IgD-negative memory B cell (primary cell): ENCODE measurements at regions not wholly inside any gene's neighbourhood (a gene's known extent, or its start where the extent isn't known, plus 50 kb on each side); places are given as distances from the start of the nearest gene placed in this dataset.
"Not testable (repeated sequence)": the region's sequence is repeated elsewhere in the genome, so short reads cannot be mapped to it uniquely, and the experiment has no call there.

Experiments used
- H3K27ac Mint-ChIP-seq, 3 donors: one replicate each; pipeline ENCODE4 v1.8.0; 2020 to 2022; ENCODE audit warnings: mild to moderate bottlenecking in 3 of 3, mixed read lengths in 3 of 3, moderate library complexity in 1 of 3
- H3K27me3 Mint-ChIP-seq: one replicate; pipeline ENCODE4 v1.8.0; 2021; ENCODE audit warnings: mixed read lengths
- H3K36me3 Mint-ChIP-seq: one replicate; pipeline ENCODE4 v1.8.0; 2020; ENCODE audit warnings: mild to moderate bottlenecking, mixed read lengths
- H3K4me1 Mint-ChIP-seq, 3 donors: one replicate each; pipeline ENCODE4 v1.8.0; 2020 to 2022; ENCODE audit warnings: mixed read lengths in 3 of 3, mild to moderate bottlenecking in 1 of 3
- H3K4me3 Mint-ChIP-seq, 4 donors: one replicate each; pipeline ENCODE4 v1.8.0; 2020 to 2022; ENCODE audit warnings: mild to moderate bottlenecking in 4 of 4, mixed read lengths in 4 of 4, moderate library complexity in 3 of 4
- H3K9me3 Mint-ChIP-seq, 3 donors: one replicate each; pipeline ENCODE4 v1.8.0; 2020 to 2021; ENCODE audit warnings: mixed read lengths in 3 of 3, mild to moderate bottlenecking in 1 of 3

- H3K27me3 Mint-ChIP-seq, H3K9me3 Mint-ChIP-seq, H3K36me3 Mint-ChIP-seq, H3K4me1 Mint-ChIP-seq, H3K27ac Mint-ChIP-seq: not testable (repeated sequence)
- H3K4me3 Mint-ChIP-seq = peak overlapping the region in 1 of 4 donors; percentile 47
These were observed 324.9 kb downstream of the ADGRD1 start for GRCh38 chr12:131278451-131279115.

GRCh38 chr12:131279281-131279921 lies 325.7 kb downstream of the ADGRD1 start:
- no peaks in the 10 kb centered on the region for H3K4me1 Mint-ChIP-seq
- no peaks in the 10 kb centered on the region for H3K36me3 Mint-ChIP-seq
- H3K27ac Mint-ChIP-seq = no peak overlapping the region
- no peaks in the 10 kb centered on the region for H3K27me3 Mint-ChIP-seq
- H3K4me3 Mint-ChIP-seq = no peak overlapping the region
- peaks cover 0 to 5% (median 0%) of the 10 kb centered on the region in 3 donors for H3K9me3 Mint-ChIP-seq

- H3K4me1 Mint-ChIP-seq = no peaks in the 10 kb centered on the region
- no peak overlapping the region for H3K4me3 Mint-ChIP-seq
- no peaks in the 10 kb centered on the region for H3K27me3 Mint-ChIP-seq
- H3K36me3 Mint-ChIP-seq = no peaks in the 10 kb centered on the region
- peaks cover 0 to 5% (median 0%) of the 10 kb centered on the region in 3 donors for H3K9me3 Mint-ChIP-seq
- no peak overlapping the region for H3K27ac Mint-ChIP-seq
These were observed 326.7 kb downstream of the ADGRD1 start for GRCh38 chr12:131280426-131280825.

GRCh38 chr12:131281016-131281415 lies 327.3 kb downstream of the ADGRD1 start:
- H3K4me1 Mint-ChIP-seq = no peaks in the 10 kb centered on the region
- H3K9me3 Mint-ChIP-seq = peaks cover 0 to 5% (median 0%) of the 10 kb centered on the region in 3 donors
- no peak overlapping the region for H3K4me3 Mint-ChIP-seq
- no peaks in the 10 kb centered on the region for H3K27me3 Mint-ChIP-seq
- H3K36me3 Mint-ChIP-seq = no peaks in the 10 kb centered on the region
- no peak overlapping the region for H3K27ac Mint-ChIP-seq

- no peaks in the 10 kb centered on the region for H3K36me3 Mint-ChIP-seq
- no peak overlapping the region for H3K27ac Mint-ChIP-seq
- H3K4me3 Mint-ChIP-seq = peak overlapping the region in 1 of 4 donors; percentile 38
- H3K4me1 Mint-ChIP-seq = peaks cover 0 to 1% (median 0%) of the 10 kb centered on the region in 3 donors
- H3K27me3 Mint-ChIP-seq = no peaks in the 10 kb centered on the region
- H3K9me3 Mint-ChIP-seq = peaks cover 0 to 5% (median 0%) of the 10 kb centered on the region in 3 donors
These were observed 328.8 kb downstream of the ADGRD1 start for GRCh38 chr12:131282292-131283080.

- H3K9me3 Mint-ChIP-seq = peaks cover 0 to 5% (median 0%) of the 10 kb centered on the region in 3 donors
- no peak overlapping the region for H3K27ac Mint-ChIP-seq
- no peak overlapping the region for H3K4me3 Mint-ChIP-seq
- no peaks in the 10 kb centered on the region for H3K27me3 Mint-ChIP-seq
- H3K36me3 Mint-ChIP-seq = no peaks in the 10 kb centered on the region
- H3K4me1 Mint-ChIP-seq = peaks cover 0 to 1% (median 0%) of the 10 kb centered on the region in 3 donors
These were observed 329.6 kb downstream of the ADGRD1 start for GRCh38 chr12:131283191-131283861.

- not testable (repeated sequence) for H3K9me3 Mint-ChIP-seq, H3K36me3 Mint-ChIP-seq, H3K4me1 Mint-ChIP-seq, H3K27me3 Mint-ChIP-seq, H3K27ac Mint-ChIP-seq, H3K4me3 Mint-ChIP-seq
These were observed 330.4 kb downstream of the ADGRD1 start for GRCh38 chr12:131283862-131284825.

GRCh38 chr12:131284954-131285904 lies 331.5 kb downstream of the ADGRD1 start:
- H3K4me3 Mint-ChIP-seq, H3K4me1 Mint-ChIP-seq, H3K27ac Mint-ChIP-seq, H3K27me3 Mint-ChIP-seq, H3K36me3 Mint-ChIP-seq, H3K9me3 Mint-ChIP-seq: not testable (repeated sequence)

GRCh38 chr12:131285905-131286295 lies 332.2 kb downstream of the ADGRD1 start:
- not testable (repeated sequence) for H3K27ac Mint-ChIP-seq, H3K9me3 Mint-ChIP-seq, H3K4me1 Mint-ChIP-seq, H3K4me3 Mint-ChIP-seq, H3K36me3 Mint-ChIP-seq, H3K27me3 Mint-ChIP-seq

GRCh38 chr12:131286301-131286700 lies 332.6 kb downstream of the ADGRD1 start:
- not testable (repeated sequence) for H3K27me3 Mint-ChIP-seq, H3K27ac Mint-ChIP-seq, H3K4me3 Mint-ChIP-seq, H3K36me3 Mint-ChIP-seq, H3K4me1 Mint-ChIP-seq
- peaks cover 0 to 14% (median 6%) of the 10 kb centered on the region in 3 donors for H3K9me3 Mint-ChIP-seq

- Mint-ChIP-seq H3K36me3 (peaks cover 2% of the 10 kb centered on the region), H3K9me3 (peaks cover 0 to 14% (median 6%) of the 10 kb centered on the region in 3 donors), H3K27ac (no peak overlapping the region), H3K27me3 (no peaks in the 10 kb centered on the region), H3K4me3 (no peak overlapping the region), H3K4me1 (peaks cover 0 to 1% (median 0%) of the 10 kb centered on the region in 3 donors)
These were observed 333.6 kb downstream of the ADGRD1 start for GRCh38 chr12:131287015-131287937.

GRCh38 chr12:131287938-131288764 lies 334.4 kb downstream of the ADGRD1 start:
- peaks cover 0 to 1% (median 0%) of the 10 kb centered on the region in 3 donors for H3K4me1 Mint-ChIP-seq
- no peak overlapping the region for H3K27ac Mint-ChIP-seq
- H3K27me3 Mint-ChIP-seq = no peaks in the 10 kb centered on the region
- H3K36me3 Mint-ChIP-seq = peaks cover 2% of the 10 kb centered on the region
- peaks cover 0 to 14% (median 6%) of the 10 kb centered on the region in 3 donors for H3K9me3 Mint-ChIP-seq
- no peak overlapping the region for H3K4me3 Mint-ChIP-seq
